ENCODE measurements at regions not wholly inside any gene's neighbourhood (a gene's known extent, or its start where the extent isn't known, plus 50 kb on each side); places are given as distances from the start of the nearest gene placed in this dataset.

GRCh38 chr6:160832422-160832821, 130.4 kb downstream of the PLG start:
- TF ChIP-seq REST (IDR thresholded peaks at IDR 0.05; ENCODE audit: insufficient replicate concordance, low read depth) (no peak), CTCF (IDR thresholded peaks at IDR 0.05; ENCODE audit: insufficient read depth, low read length) (no peak)

Data from HL-60 (cell line).